Hematopoietic multipotent progenitor cell treated with erythropoietin and hydrocortisone succinate and interleukin-3 and kit ligand, for 15 days (in vitro differentiated cells): ENCODE measurements at regions not wholly inside any gene's neighbourhood (a gene's known extent, or its start where the extent isn't known, plus 50 kb on each side); places are given as distances from the start of the nearest gene placed in this dataset.
"Not testable (repeated sequence)": the region's sequence is repeated elsewhere in the genome, so short reads cannot be mapped to it uniquely, and the experiment has no call there.

ENCODE experiments used
- DNase-seq: peaks from one replicate; pipeline ENCODE4 v3.0.0-alpha.2; 2015; ENCODE audit warnings: low spot score

GRCh38 chr18:28504066-28504465 lies 327.1 kb upstream of the CDH2 start:
- DNase-seq: no peak

GRCh38 chr18:28494151-28494550 lies 317.2 kb upstream of the CDH2 start:
- DNase-seq: no peak

GRCh38 chr18:28485918-28486317 lies 309.0 kb upstream of the CDH2 start:
- no peak for DNase-seq

GRCh38 chr18:28485210-28485801 lies 308.4 kb upstream of the CDH2 start:
- DNase-seq: no peak

GRCh38 chr18:28478531-28478930 lies 301.6 kb upstream of the CDH2 start:
- DNase-seq: no peak

GRCh38 chr18:28476302-28476701 lies 299.4 kb upstream of the CDH2 start:
- DNase-seq: no peak

GRCh38 chr18:28469946-28470345 lies 293.0 kb upstream of the CDH2 start:
- no peak for DNase-seq

- no peak for DNase-seq
Observed at GRCh38 chr18:28468901-28469300, 292.0 kb upstream of the CDH2 start.

- DNase-seq: no peak
Observed at GRCh38 chr18:28466204-28466603, 289.3 kb upstream of the CDH2 start.

GRCh38 chr18:28459587-28459986 lies 282.7 kb upstream of the CDH2 start:
- no peak for DNase-seq

- DNase-seq: no peak
Observed at GRCh38 chr18:28458751-28459150, 281.8 kb upstream of the CDH2 start.

- no peak for DNase-seq
Observed at GRCh38 chr18:28457784-28458183, 280.9 kb upstream of the CDH2 start.

GRCh38 chr18:28455971-28456370 lies 279.0 kb upstream of the CDH2 start:
- no peak for DNase-seq

GRCh38 chr18:28439870-28440269 lies 262.9 kb upstream of the CDH2 start:
- DNase-seq: no peak

GRCh38 chr18:28438381-28438780 lies 261.5 kb upstream of the CDH2 start:
- no peak for DNase-seq

- DNase-seq: no peak
Observed at GRCh38 chr18:28432339-28432738, 255.4 kb upstream of the CDH2 start.

GRCh38 chr18:28425886-28426285 lies 249.0 kb upstream of the CDH2 start:
- DNase-seq: no peak

- no peak for DNase-seq
Observed at GRCh38 chr18:28422577-28422976, 245.6 kb upstream of the CDH2 start.

- DNase-seq: not testable (repeated sequence)
Observed at GRCh38 chr18:28421950-28422349, 245.0 kb upstream of the CDH2 start.

- DNase-seq: no peak
Observed at GRCh38 chr18:28412521-28412920, 235.6 kb upstream of the CDH2 start.

- DNase-seq: no peak
Observed at GRCh38 chr18:28411806-28412205, 234.9 kb upstream of the CDH2 start.

GRCh38 chr18:28409811-28410210 lies 232.9 kb upstream of the CDH2 start:
- DNase-seq: no peak

GRCh38 chr18:28408528-28408927 lies 231.6 kb upstream of the CDH2 start:
- no peak for DNase-seq

GRCh38 chr18:28407681-28408080 lies 230.8 kb upstream of the CDH2 start:
- no peak for DNase-seq

GRCh38 chr18:28406533-28406932 lies 229.6 kb upstream of the CDH2 start:
- DNase-seq: no peak
